ENCODE measurements at regions not wholly inside any gene's neighbourhood (a gene's known extent, or its start where the extent isn't known, plus 50 kb on each side); places are given as distances from the start of the nearest gene placed in this dataset.
"Not testable (repeated sequence)": the region's sequence is repeated elsewhere in the genome, so short reads cannot be mapped to it uniquely, and the experiment has no call there.

- H3K27me3 Mint-ChIP-seq; H3K9me3 Mint-ChIP-seq (ENCODE audit: insufficient read depth); intact Hi-C loops (cut with micrococcal nuclease); H3K9ac ChIP-seq (ENCODE audit: low read length); H3K4me2 ChIP-seq (replicated peaks; ENCODE audit: low read depth, low read length, poor library complexity, severe bottlenecking); H4K20me1 ChIP-seq (ENCODE audit: control insufficient read depth, insufficient read depth, low read length, poor library complexity, severe bottlenecking); POLR2A ChIA-PET; H3K27me3 ChIP-seq (replicated peaks in 1 of 4; ENCODE audit: control extremely low read depth in 1 of 4, control insufficient read depth in 3 of 4, insufficient read depth in 4 of 4, low read length in 3 of 4); H3K27ac ChIP-seq (ENCODE audit: low read length in 2 of 2); H3K9me3 ChIP-seq (ENCODE audit: control extremely low read depth in 1 of 3, control insufficient read depth in 2 of 3, insufficient read depth in 1 of 3, low read length in 2 of 3); H3K4me1 ChIP-seq (ENCODE audit: control insufficient read depth in 2 of 2, insufficient read depth in 2 of 2, low read length in 2 of 2); ATAC-seq (ENCODE audit: low read depth); H3K4me3 Mint-ChIP-seq; H3K36me3 ChIP-seq (replicated peaks in 1 of 2; ENCODE audit: control extremely low read depth in 1 of 2, control insufficient read depth in 1 of 2, extremely low read depth in 1 of 2, insufficient read depth in 2 of 2, low read length in 1 of 2); H3K27ac Mint-ChIP-seq; H3K4me1 Mint-ChIP-seq; H2AFZ ChIP-seq (ENCODE audit: insufficient read depth, low read depth, low read length, poor library complexity, severe bottlenecking); H3K79me2 ChIP-seq (ENCODE audit: control insufficient read depth, insufficient read depth, low read length); CTCF ChIA-PET; DNase-seq; H3K4me3 ChIP-seq (ENCODE audit: control extremely low read depth in 1 of 5, extremely low read depth in 1 of 5, insufficient read depth in 1 of 5, low read depth in 2 of 5, low read length in 4 of 5): not testable (repeated sequence)
- WGBS (ENCODE audit: insufficient coverage) = 60% methylated on average over 2 of the region's 12 CpGs
Measured at GRCh38 chr22:15823178-15823577, 133.4 kb downstream of the POTEH start.

DNA sequence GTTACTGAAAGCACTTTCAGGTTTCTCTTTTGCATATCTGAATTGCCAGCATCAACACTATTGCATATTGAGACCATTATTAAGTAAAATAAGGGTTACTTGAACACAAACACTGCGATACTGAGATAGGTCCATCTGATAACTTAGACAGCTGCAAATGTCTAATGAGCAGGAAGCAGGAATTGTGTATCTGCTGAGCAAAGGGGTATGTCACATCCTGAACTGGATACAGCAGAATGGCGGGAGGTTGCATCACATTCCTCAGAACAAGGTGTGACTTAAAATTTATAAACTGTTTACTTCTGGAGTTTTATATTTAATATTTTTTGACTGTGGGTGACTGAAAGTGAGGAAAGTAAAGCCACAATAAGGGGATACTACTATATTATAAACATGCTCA, 142.4 kb downstream of the POTEH start:
- H3K27ac ChIP-seq (ENCODE audit: low read length in 2 of 2); ATAC-seq (ENCODE audit: low read depth); H4K20me1 ChIP-seq (ENCODE audit: control insufficient read depth, insufficient read depth, low read length, poor library complexity, severe bottlenecking); POLR2A ChIA-PET; intact Hi-C loops (cut with micrococcal nuclease); H3K9me3 Mint-ChIP-seq (ENCODE audit: insufficient read depth); H3K9ac ChIP-seq (ENCODE audit: low read length); CTCF ChIA-PET; H2AFZ ChIP-seq (ENCODE audit: insufficient read depth, low read depth, low read length, poor library complexity, severe bottlenecking); H3K27ac Mint-ChIP-seq; H3K9me3 ChIP-seq (ENCODE audit: control extremely low read depth in 1 of 3, control insufficient read depth in 2 of 3, insufficient read depth in 1 of 3, low read length in 2 of 3); H3K4me2 ChIP-seq (replicated peaks; ENCODE audit: low read depth, low read length, poor library complexity, severe bottlenecking); H3K27me3 Mint-ChIP-seq; H3K36me3 ChIP-seq (replicated peaks in 1 of 2; ENCODE audit: control extremely low read depth in 1 of 2, control insufficient read depth in 1 of 2, extremely low read depth in 1 of 2, insufficient read depth in 2 of 2, low read length in 1 of 2); H3K4me1 ChIP-seq (ENCODE audit: control insufficient read depth in 2 of 2, insufficient read depth in 2 of 2, low read length in 2 of 2); H3K4me3 ChIP-seq (ENCODE audit: control extremely low read depth in 1 of 5, extremely low read depth in 1 of 5, insufficient read depth in 1 of 5, low read depth in 2 of 5, low read length in 4 of 5); DNase-seq; H3K4me3 Mint-ChIP-seq; H3K27me3 ChIP-seq (replicated peaks in 1 of 4; ENCODE audit: control extremely low read depth in 1 of 4, control insufficient read depth in 3 of 4, insufficient read depth in 4 of 4, low read length in 3 of 4); H3K79me2 ChIP-seq (ENCODE audit: control insufficient read depth, insufficient read depth, low read length); H3K4me1 Mint-ChIP-seq: not testable (repeated sequence)
- no CpG with 5 or more reads among the region's 2 CpGs for WGBS (ENCODE audit: insufficient coverage)

DNA sequence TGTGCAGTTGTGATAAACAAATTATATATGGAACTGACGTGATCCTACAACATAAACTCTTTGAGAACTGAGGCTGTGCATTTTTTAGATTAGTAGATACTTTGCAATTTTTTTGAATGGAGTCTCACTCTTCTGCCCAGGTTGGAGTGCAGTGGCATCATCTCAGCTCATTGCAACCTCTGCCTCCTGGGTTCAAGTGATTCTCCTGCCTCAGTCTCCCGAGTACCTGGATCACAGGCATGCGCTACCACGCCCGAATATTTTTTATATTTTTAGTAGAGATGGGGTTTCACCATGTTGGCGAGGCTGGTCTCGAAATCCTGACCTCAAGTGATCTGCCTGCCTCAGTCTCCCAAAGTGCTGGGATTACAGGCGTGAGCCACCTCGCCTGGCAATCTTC, 145.9 kb downstream of the POTEH start:
- H3K4me3 ChIP-seq (ENCODE audit: control extremely low read depth in 1 of 5, extremely low read depth in 1 of 5, insufficient read depth in 1 of 5, low read depth in 2 of 5, low read length in 4 of 5); POLR2A ChIA-PET; ATAC-seq (ENCODE audit: low read depth); H3K9me3 Mint-ChIP-seq (ENCODE audit: insufficient read depth); H3K9me3 ChIP-seq (ENCODE audit: control extremely low read depth in 1 of 3, control insufficient read depth in 2 of 3, insufficient read depth in 1 of 3, low read length in 2 of 3); H3K4me1 Mint-ChIP-seq; CTCF ChIA-PET; H3K36me3 ChIP-seq (replicated peaks in 1 of 2; ENCODE audit: control extremely low read depth in 1 of 2, control insufficient read depth in 1 of 2, extremely low read depth in 1 of 2, insufficient read depth in 2 of 2, low read length in 1 of 2); H3K9ac ChIP-seq (ENCODE audit: low read length); H3K4me1 ChIP-seq (ENCODE audit: control insufficient read depth in 2 of 2, insufficient read depth in 2 of 2, low read length in 2 of 2); H4K20me1 ChIP-seq (ENCODE audit: control insufficient read depth, insufficient read depth, low read length, poor library complexity, severe bottlenecking); H3K79me2 ChIP-seq (ENCODE audit: control insufficient read depth, insufficient read depth, low read length); H3K27me3 Mint-ChIP-seq; intact Hi-C loops (cut with micrococcal nuclease); H2AFZ ChIP-seq (ENCODE audit: insufficient read depth, low read depth, low read length, poor library complexity, severe bottlenecking); H3K4me3 Mint-ChIP-seq; H3K27ac ChIP-seq (ENCODE audit: low read length in 2 of 2); H3K27ac Mint-ChIP-seq; DNase-seq; H3K4me2 ChIP-seq (replicated peaks; ENCODE audit: low read depth, low read length, poor library complexity, severe bottlenecking); H3K27me3 ChIP-seq (replicated peaks in 1 of 4; ENCODE audit: control extremely low read depth in 1 of 4, control insufficient read depth in 3 of 4, insufficient read depth in 4 of 4, low read length in 3 of 4): not testable (repeated sequence)
- no CpG with 5 or more reads among the region's 9 CpGs for WGBS (ENCODE audit: insufficient coverage)

GRCh38 chr22:15849772-15850171, 159.9 kb downstream of the POTEH start:
- POLR2A ChIA-PET; intact Hi-C loops (cut with micrococcal nuclease): not testable (repeated sequence)

More at GRCh38 chr22:15849772-15850171, 159.9 kb downstream of the POTEH start:
- H3K9me3 ChIP-seq (ENCODE audit: control extremely low read depth in 1 of 3, control insufficient read depth in 2 of 3, insufficient read depth in 1 of 3, low read length in 2 of 3); H3K36me3 ChIP-seq (replicated peaks in 1 of 2; ENCODE audit: control extremely low read depth in 1 of 2, control insufficient read depth in 1 of 2, extremely low read depth in 1 of 2, insufficient read depth in 2 of 2, low read length in 1 of 2); H2AFZ ChIP-seq (ENCODE audit: insufficient read depth, low read depth, low read length, poor library complexity, severe bottlenecking); H3K9ac ChIP-seq (ENCODE audit: low read length); DNase-seq; H3K4me1 Mint-ChIP-seq; H3K27ac Mint-ChIP-seq; H3K9me3 Mint-ChIP-seq (ENCODE audit: insufficient read depth); H3K27me3 ChIP-seq (replicated peaks in 1 of 4; ENCODE audit: control extremely low read depth in 1 of 4, control insufficient read depth in 3 of 4, insufficient read depth in 4 of 4, low read length in 3 of 4); ATAC-seq (ENCODE audit: low read depth); H3K4me3 Mint-ChIP-seq; H4K20me1 ChIP-seq (ENCODE audit: control insufficient read depth, insufficient read depth, low read length, poor library complexity, severe bottlenecking); H3K79me2 ChIP-seq (ENCODE audit: control insufficient read depth, insufficient read depth, low read length); H3K27ac ChIP-seq (ENCODE audit: low read length in 2 of 2); H3K27me3 Mint-ChIP-seq; H3K4me3 ChIP-seq (ENCODE audit: control extremely low read depth in 1 of 5, extremely low read depth in 1 of 5, insufficient read depth in 1 of 5, low read depth in 2 of 5, low read length in 4 of 5); H3K4me2 ChIP-seq (replicated peaks; ENCODE audit: low read depth, low read length, poor library complexity, severe bottlenecking); H3K4me1 ChIP-seq (ENCODE audit: control insufficient read depth in 2 of 2, insufficient read depth in 2 of 2, low read length in 2 of 2); CTCF ChIA-PET: not testable (repeated sequence)
- no CpG with 5 or more reads among the region's 1 CpG for WGBS (ENCODE audit: insufficient coverage)

All from B cell (primary cell).